ENCODE measurements at regions not wholly inside any gene's neighbourhood (a gene's known extent, or its start where the extent isn't known, plus 50 kb on each side); places are given as distances from the start of the nearest gene placed in this dataset.

DNA sequence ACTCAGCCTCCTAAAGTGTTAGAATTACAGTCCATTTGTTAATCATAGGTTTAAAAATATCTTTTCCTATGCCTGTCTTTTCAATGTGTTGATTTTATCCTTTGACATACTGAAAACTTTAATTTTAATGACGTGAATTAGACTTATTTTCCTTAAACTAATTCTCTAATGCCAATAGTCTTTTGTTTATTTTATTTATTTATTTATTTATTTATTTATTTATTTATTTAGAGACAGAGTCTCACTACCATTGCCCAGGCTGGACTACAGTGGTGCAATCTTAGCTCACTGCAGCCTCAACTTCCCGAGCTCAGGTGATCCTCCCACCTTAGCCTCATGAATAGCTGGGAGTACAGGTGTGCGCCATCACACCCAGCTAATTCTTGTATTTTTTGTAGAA, 694.5 kb downstream of the TRHDE start:
- TF ChIP-seq, protein P1, sequence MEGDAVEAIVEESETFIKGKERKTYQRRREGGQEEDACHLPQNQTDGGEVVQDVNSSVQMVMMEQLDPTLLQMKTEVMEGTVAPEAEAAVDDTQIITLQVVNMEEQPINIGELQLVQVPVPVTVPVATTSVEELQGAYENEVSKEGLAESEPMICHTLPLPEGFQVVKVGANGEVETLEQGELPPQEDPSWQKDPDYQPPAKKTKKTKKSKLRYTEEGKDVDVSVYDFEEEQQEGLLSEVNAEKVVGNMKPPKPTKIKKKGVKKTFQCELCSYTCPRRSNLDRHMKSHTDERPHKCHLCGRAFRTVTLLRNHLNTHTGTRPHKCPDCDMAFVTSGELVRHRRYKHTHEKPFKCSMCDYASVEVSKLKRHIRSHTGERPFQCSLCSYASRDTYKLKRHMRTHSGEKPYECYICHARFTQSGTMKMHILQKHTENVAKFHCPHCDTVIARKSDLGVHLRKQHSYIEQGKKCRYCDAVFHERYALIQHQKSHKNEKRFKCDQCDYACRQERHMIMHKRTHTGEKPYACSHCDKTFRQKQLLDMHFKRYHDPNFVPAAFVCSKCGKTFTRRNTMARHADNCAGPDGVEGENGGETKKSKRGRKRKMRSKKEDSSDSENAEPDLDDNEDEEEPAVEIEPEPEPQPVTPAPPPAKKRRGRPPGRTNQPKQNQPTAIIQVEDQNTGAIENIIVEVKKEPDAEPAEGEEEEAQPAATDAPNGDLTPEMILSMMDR (IDR thresholded peaks at IDR 0.05) = no peak
- TF ChIP-seq POLR2A (IDR thresholded peaks at IDR 0.05) = no peak
